ENCODE measurements at regions not wholly inside any gene's neighbourhood (a gene's known extent, or its start where the extent isn't known, plus 50 kb on each side); places are given as distances from the start of the nearest gene placed in this dataset.

DNA sequence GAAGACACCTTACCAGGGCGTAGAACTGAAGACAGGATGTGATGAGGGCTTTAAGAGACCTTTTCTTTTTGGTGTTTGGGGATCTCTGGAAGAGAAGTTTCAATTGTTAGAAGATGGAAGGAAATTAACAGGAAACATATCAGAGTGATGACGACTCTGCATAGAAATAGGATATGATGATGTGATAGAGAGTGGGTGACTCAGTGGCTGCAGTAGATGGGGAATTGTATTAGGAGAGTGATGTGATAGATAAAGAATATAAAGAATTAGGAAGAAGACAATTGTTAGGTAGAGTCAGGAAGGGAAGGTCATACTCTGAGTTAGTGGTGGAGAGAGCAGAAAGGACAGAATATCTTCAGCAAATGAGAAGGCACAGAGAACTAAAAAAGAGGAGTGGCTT lies 593.9 kb downstream of the NYAP2 start:
- no peak for DNase-seq
- Histone ChIP-seq H3K27me3 (no peaks in the 10 kb centered on the region), H3K4me3 (no peak overlapping the region), H3K4me1 (no peaks in the 10 kb centered on the region), H3K9me3 (no peaks in the 10 kb centered on the region), H3K27ac (no peak overlapping the region), H3K36me3 (no peaks in the 10 kb centered on the region)
- TF ChIP-seq, protein P1, sequence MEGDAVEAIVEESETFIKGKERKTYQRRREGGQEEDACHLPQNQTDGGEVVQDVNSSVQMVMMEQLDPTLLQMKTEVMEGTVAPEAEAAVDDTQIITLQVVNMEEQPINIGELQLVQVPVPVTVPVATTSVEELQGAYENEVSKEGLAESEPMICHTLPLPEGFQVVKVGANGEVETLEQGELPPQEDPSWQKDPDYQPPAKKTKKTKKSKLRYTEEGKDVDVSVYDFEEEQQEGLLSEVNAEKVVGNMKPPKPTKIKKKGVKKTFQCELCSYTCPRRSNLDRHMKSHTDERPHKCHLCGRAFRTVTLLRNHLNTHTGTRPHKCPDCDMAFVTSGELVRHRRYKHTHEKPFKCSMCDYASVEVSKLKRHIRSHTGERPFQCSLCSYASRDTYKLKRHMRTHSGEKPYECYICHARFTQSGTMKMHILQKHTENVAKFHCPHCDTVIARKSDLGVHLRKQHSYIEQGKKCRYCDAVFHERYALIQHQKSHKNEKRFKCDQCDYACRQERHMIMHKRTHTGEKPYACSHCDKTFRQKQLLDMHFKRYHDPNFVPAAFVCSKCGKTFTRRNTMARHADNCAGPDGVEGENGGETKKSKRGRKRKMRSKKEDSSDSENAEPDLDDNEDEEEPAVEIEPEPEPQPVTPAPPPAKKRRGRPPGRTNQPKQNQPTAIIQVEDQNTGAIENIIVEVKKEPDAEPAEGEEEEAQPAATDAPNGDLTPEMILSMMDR (IDR thresholded peaks at IDR 0.05), result no peak
- intact Hi-C loops (cut with DNase I; ENCODE audit: low total_unique reads), result no loop called here

DNA sequence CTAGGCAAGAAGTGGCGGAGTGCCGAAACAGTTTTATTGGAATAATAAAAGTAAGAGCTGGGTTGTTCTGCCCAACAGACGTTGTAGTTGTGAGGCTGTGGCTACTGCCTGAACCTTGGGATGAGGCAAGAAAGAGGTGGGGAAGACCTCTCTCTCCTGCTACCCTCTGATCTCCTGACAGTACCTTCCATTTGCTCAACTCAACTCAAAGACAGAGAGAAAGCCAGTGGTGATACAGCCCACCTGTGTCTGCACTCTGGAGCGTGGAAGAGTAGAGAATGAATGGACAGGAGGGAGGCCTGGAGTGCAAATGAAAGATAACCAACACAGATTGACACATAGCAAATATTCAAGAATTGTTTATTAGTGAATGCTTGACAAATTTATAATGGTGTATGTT lies 590.3 kb downstream of the NYAP2 start:
- no peak overlapping the region for H3K27ac ChIP-seq
- H3K4me3 ChIP-seq, result no peak overlapping the region
- intact Hi-C loops (cut with DNase I; ENCODE audit: low total_unique reads), result no loop called here
- H3K4me1 ChIP-seq, result no peaks in the 10 kb centered on the region
- TF ChIP-seq, protein P1 (IDR thresholded peaks at IDR 0.05), result no peak
- no peaks in the 10 kb centered on the region for H3K9me3 ChIP-seq
- DNase-seq, result no peak
- H3K36me3 ChIP-seq, result no peaks in the 10 kb centered on the region
- H3K27me3 ChIP-seq, result no peaks in the 10 kb centered on the region

DNA sequence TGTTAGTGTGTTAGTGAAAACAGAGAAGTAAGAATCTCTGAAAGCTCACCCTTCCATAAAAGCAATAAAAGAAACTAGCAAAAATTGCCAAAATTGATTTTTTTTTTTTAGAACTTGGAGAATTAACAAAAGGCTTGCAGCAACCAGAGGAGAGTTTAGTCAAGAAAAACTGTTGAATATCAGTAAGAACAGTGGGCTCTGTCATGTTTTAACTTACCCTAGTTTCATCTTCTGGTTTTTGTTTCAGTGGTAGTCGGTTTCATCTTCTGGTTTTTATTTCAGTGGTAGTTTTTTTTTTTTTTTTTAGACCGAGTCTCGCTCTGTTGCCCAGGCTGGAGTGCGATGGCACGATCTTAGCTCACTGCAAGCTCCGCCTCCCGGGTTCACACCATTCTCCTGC lies 580.9 kb downstream of the NYAP2 start:
- Histone ChIP-seq H3K4me3 (no peak overlapping the region), H3K27ac (no peak overlapping the region), H3K4me1 (no peaks in the 10 kb centered on the region), H3K36me3 (no peaks in the 10 kb centered on the region), H3K9me3 (no peaks in the 10 kb centered on the region), H3K27me3 (no peaks in the 10 kb centered on the region)
- no peak for DNase-seq
- TF ChIP-seq, protein P1 (IDR thresholded peaks at IDR 0.05), result no peak
- intact Hi-C loops (cut with DNase I; ENCODE audit: low total_unique reads), result no loop called here

DNA sequence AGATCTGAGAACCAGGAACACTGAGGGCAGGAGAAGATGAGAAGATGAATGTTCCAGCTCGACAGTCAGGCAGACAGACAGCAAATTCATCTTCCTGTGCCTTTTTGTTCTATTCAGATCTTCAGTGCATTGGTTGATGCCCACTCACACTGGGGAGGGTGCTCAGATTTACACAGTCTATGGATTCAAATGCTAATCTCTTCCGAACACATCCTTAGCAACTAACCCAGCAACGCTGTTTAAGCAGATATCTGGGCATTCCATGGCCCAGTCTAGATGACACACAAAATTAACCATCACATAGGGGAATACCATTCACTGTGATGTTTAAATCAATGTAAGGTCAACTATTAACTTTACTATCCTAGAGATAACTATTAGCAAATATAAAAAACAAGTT lies 571.9 kb downstream of the NYAP2 start:
- Histone ChIP-seq H3K4me1 (no peaks in the 10 kb centered on the region), H3K4me3 (no peak overlapping the region), H3K36me3 (no peaks in the 10 kb centered on the region), H3K9me3 (no peaks in the 10 kb centered on the region), H3K27ac (no peak overlapping the region), H3K27me3 (no peaks in the 10 kb centered on the region)
- TF ChIP-seq, protein P1 (IDR thresholded peaks at IDR 0.05), result no peak
- intact Hi-C loops (cut with DNase I; ENCODE audit: low total_unique reads), result no loop called here
- no peak for DNase-seq

DNA sequence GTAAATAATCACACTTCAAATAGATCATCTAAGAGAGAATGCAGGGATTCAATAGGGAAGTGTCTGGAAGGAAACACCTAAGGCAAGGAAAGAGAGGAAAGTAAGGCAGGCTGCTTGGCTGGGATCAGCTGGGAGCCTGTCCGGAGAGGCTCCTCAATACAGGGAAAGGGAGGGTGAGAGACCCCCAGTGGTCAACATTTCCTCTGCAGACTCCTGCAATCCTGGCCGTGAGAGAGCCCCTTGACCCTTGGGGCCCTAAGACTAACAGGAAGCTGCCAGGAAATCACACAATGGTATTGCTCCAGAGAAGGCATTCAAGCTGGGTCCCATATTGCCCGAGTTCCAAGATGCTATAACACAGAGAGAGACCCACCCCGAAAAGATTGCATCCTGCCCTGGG lies 549.4 kb downstream of the NYAP2 start:
- TF ChIP-seq, protein P1 (IDR thresholded peaks at IDR 0.05), result no peak
- intact Hi-C loops (cut with DNase I; ENCODE audit: low total_unique reads), result no loop called here
- Histone ChIP-seq H3K4me3 (no peak overlapping the region), H3K9me3 (peaks cover 3 to 19% (median 15%) of the 10 kb centered on the region in 3 donors), H3K27me3 (no peaks in the 10 kb centered on the region), H3K27ac (no peak overlapping the region), H3K36me3 (no peaks in the 10 kb centered on the region), H3K4me1 (no peaks in the 10 kb centered on the region)
- DNase-seq, result no peak

DNA sequence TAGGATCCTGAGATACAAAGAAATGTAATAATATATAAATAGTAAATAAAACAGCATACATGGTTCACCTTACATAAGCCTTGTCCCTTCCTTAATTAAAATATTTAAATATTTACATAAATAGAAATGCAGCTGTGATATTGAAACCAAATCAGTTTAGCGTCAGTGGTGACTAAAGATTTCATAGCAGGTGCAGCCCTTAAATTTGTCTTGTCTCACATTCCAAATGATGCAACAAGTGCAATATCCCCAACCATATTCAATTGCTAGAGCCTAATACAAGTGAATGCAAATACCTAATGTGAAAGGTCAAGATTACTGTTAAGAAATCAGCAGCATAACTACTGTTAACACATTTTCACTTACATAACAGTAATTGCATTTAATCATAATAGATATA lies 539.5 kb downstream of the NYAP2 start:
- Histone ChIP-seq H3K9me3 (no peaks in the 10 kb centered on the region), H3K36me3 (no peaks in the 10 kb centered on the region), H3K27ac (no peak overlapping the region), H3K4me1 (no peaks in the 10 kb centered on the region), H3K4me3 (no peak overlapping the region), H3K27me3 (no peaks in the 10 kb centered on the region)
- TF ChIP-seq, protein P1 (IDR thresholded peaks at IDR 0.05), result no peak
- DNase-seq, result no peak
- intact Hi-C loops (cut with DNase I; ENCODE audit: low total_unique reads), result no loop called here
